WTC11 (cell line): ENCODE measurements at regions not wholly inside any gene's neighbourhood (a gene's known extent, or its start where the extent isn't known, plus 50 kb on each side); places are given as distances from the start of the nearest gene placed in this dataset.

Experiments used
- ATAC-seq: fragments of 200-7000 bp; cut with Tn5 transposase; 2 replicates; pipeline ENCODE4 v1.10.0; 2021; ENCODE audit warnings: mild to moderate bottlenecking, moderate library complexity
- CTCF ChIA-PET: fragments of 300-600 bp; sonication (Branson Sonifier 250); formaldehyde crosslinking; loops from one replicate; lab custom pipeline; 2021; ENCODE audit warnings: antibody characterized with exemption; lab: Charles Lee
- POLR2A ChIA-PET: fragments of 350-600 bp; sonication (Branson Sonifier 250); formaldehyde crosslinking; loops from one replicate; lab custom pipeline; 2021; ENCODE audit warnings: antibody characterized with exemption; lab: Charles Lee
- DNase-seq: peaks from one replicate; pipeline ENCODE4 v3.0.0; 2021; ENCODE audit warnings: low spot score
- H3K27ac Mint-ChIP-seq: 2 replicates; pipeline ENCODE4 v1.8.0; 2021; ENCODE audit warnings: mixed read lengths
- H3K27me3 Mint-ChIP-seq: 2 replicates; pipeline ENCODE4 v1.8.0; 2021; ENCODE audit warnings: low read depth, mild to moderate bottlenecking, moderate library complexity, mixed read lengths
- H3K36me3 Mint-ChIP-seq: 2 replicates; pipeline ENCODE4 v1.8.0; 2021; ENCODE audit warnings: mixed read lengths
- H3K4me1 Mint-ChIP-seq: 2 replicates; pipeline ENCODE4 v1.8.0; 2022; ENCODE audit warnings: mixed read lengths
- H3K4me3 Mint-ChIP-seq: 2 replicates; pipeline ENCODE4 v1.8.0; 2021; ENCODE audit warnings: mild to moderate bottlenecking, moderate library complexity, mixed read lengths
- H3K9me3 Mint-ChIP-seq: 2 replicates; pipeline ENCODE4 v1.8.0; 2021; ENCODE audit warnings: mixed read lengths
- ATF1 ChIP-seq: sonication (generic); formaldehyde crosslinking; IDR thresholded peaks from 2 replicates; pipeline ENCODE4 v1.8.1; 2023; ENCODE audit warnings: mild to moderate bottlenecking, moderate library complexity, missing genetic modification reagents
- CREB1 ChIP-seq: sonication (generic); formaldehyde crosslinking; IDR thresholded peaks from 2 replicates; pipeline ENCODE4 v1.8.0; 2023; ENCODE audit warnings: mild to moderate bottlenecking, missing genetic modification reagents
- ESRRA ChIP-seq: sonication (generic); formaldehyde crosslinking; IDR thresholded peaks from 2 replicates; pipeline ENCODE4 v1.8.1; 2022; ENCODE audit warnings: mild to moderate bottlenecking, missing genetic modification reagents, borderline replicate concordance
- ETV6 ChIP-seq: sonication (generic); formaldehyde crosslinking; IDR thresholded peaks from 2 replicates; pipeline ENCODE4 v1.8.1; 2022; ENCODE audit warnings: mild to moderate bottlenecking, missing genetic modification reagents
- HMGA2 ChIP-seq: fragments of 250-450 bp; sonication (Bioruptor Pico); IDR thresholded peaks from 2 replicates; pipeline ENCODE4 v1.4.0; 2021; ENCODE audit warnings: mild to moderate bottlenecking, moderate library complexity
- MYBL2 ChIP-seq: sonication (generic); formaldehyde crosslinking; IDR thresholded peaks from 2 replicates; pipeline ENCODE4 v1.8.1; 2023; ENCODE audit warnings: mild to moderate bottlenecking, moderate library complexity, missing genetic modification reagents
- NFYB ChIP-seq: sonication (generic); formaldehyde crosslinking; conservative IDR thresholded peaks from 2 replicates; pipeline ENCODE4 v1.8.0; 2022; ENCODE audit warnings: low read depth, missing genetic modification reagents
- SMAD4 ChIP-seq: sonication (generic); formaldehyde crosslinking; IDR thresholded peaks from 2 replicates; pipeline ENCODE4 v1.8.0; 2022; ENCODE audit warnings: mild to moderate bottlenecking, missing genetic modification reagents
- SOX15 ChIP-seq: fragments of 250-450 bp; sonication (Bioruptor Pico); IDR thresholded peaks from 2 replicates; pipeline ENCODE4 v1.9.0; 2021; ENCODE audit warnings: mild to moderate bottlenecking
- TCF7 ChIP-seq: sonication (generic); formaldehyde crosslinking; IDR thresholded peaks from 2 replicates; pipeline ENCODE4 v1.8.0; 2022; ENCODE audit warnings: mild to moderate bottlenecking, low read depth, missing genetic modification reagents, moderate library complexity
- TEAD1 ChIP-seq: sonication (generic); formaldehyde crosslinking; IDR thresholded peaks from 2 replicates; pipeline ENCODE4 v1.8.0; 2022; ENCODE audit warnings: mild to moderate bottlenecking, missing genetic modification reagents
- ZNF219 ChIP-seq: sonication (generic); formaldehyde crosslinking; IDR thresholded peaks from 2 replicates; pipeline ENCODE4 v1.8.0; 2023; ENCODE audit warnings: missing genetic modification reagents, mild to moderate bottlenecking, borderline replicate concordance
- ZNF671 ChIP-seq: fragments of 250-450 bp; sonication (Bioruptor Pico); IDR thresholded peaks from 2 replicates; pipeline ENCODE4 v1.8.0; 2021; ENCODE audit warnings: mild to moderate bottlenecking
- TF ChIP-seq, protein P1 (sequence below): sonication (generic); formaldehyde crosslinking; IDR thresholded peaks from 2 replicates; pipeline ENCODE4 v1.8.0; 2023; ENCODE audit warnings: missing genetic modification reagents
- TF ChIP-seq, protein P2 (sequence below): sonication (generic); formaldehyde crosslinking; IDR thresholded peaks from 2 replicates; pipeline ENCODE4 v1.8.1; 2023; ENCODE audit warnings: mild to moderate bottlenecking, missing genetic modification reagents, moderate library complexity
- TF ChIP-seq, protein P3 (sequence below): sonication (generic); formaldehyde crosslinking; IDR thresholded peaks from 2 replicates; pipeline ENCODE4 v1.8.1; 2023; ENCODE audit warnings: mild to moderate bottlenecking, missing genetic modification reagents
- TF ChIP-seq, protein P4 (sequence below): fragments of 250-450 bp; sonication (Bioruptor Pico); IDR thresholded peaks from 2 replicates; pipeline ENCODE4 v2.1.2; 2022; ENCODE audit warnings: mild to moderate bottlenecking, moderate library complexity
- TF ChIP-seq, protein P5 (sequence below): sonication (generic); formaldehyde crosslinking; IDR thresholded peaks from 2 replicates; pipeline ENCODE4 v1.8.1; 2022; ENCODE audit warnings: mild to moderate bottlenecking, missing genetic modification reagents, moderate library complexity, borderline replicate concordance
- TF ChIP-seq, protein P6 (sequence below): fragments of 250-450 bp; sonication (Bioruptor Pico); conservative IDR thresholded peaks from 2 replicates; pipeline ENCODE4 v1.9.0; 2021; ENCODE audit warnings: mild to moderate bottlenecking
- TF ChIP-seq, protein P7 (sequence below): sonication (generic); formaldehyde crosslinking; conservative IDR thresholded peaks from 2 replicates; pipeline ENCODE4 v1.8.1; 2022; ENCODE audit warnings: mild to moderate bottlenecking, missing genetic modification reagents

DNA sequence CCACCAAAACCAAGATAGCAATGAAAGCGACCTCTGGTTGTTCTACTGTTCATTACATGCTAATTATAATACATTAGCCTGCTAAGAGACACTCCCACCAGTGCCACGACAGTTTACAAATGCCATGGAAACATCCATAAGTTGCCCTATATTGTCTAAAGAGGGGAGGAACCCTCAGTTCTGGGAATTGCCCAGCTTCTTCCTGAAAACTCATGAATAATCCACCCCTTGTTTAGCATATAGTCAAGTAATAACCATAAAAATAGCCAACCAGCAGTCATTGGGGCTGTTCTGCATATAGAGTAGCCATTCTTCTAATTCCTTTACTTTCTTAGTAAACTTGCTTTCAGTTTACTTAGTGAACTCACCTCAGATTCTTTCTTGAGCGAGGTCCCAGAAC is 189.8 kb upstream of the SOX11 start (continued):
- TF ChIP-seq, protein P1, sequence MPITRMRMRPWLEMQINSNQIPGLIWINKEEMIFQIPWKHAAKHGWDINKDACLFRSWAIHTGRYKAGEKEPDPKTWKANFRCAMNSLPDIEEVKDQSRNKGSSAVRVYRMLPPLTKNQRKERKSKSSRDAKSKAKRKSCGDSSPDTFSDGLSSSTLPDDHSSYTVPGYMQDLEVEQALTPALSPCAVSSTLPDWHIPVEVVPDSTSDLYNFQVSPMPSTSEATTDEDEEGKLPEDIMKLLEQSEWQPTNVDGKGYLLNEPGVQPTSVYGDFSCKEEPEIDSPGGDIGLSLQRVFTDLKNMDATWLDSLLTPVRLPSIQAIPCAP (CRISPR knock-in tag): no peak
- TF ChIP-seq ETV6 (CRISPR knock-in tag) (no peak), SMAD4 (no peak), MYBL2 (CRISPR knock-in tag) (no peak), TEAD1 (CRISPR knock-in tag) (no peak), HMGA2 (no peak), ZNF219 (CRISPR knock-in tag) (no peak)
- TF ChIP-seq, protein P2, sequence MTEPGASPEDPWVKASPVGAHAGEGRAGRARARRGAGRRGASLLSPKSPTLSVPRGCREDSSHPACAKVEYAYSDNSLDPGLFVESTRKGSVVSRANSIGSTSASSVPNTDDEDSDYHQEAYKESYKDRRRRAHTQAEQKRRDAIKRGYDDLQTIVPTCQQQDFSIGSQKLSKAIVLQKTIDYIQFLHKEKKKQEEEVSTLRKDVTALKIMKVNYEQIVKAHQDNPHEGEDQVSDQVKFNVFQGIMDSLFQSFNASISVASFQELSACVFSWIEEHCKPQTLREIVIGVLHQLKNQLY: no peak
- TF ChIP-seq, protein P3, sequence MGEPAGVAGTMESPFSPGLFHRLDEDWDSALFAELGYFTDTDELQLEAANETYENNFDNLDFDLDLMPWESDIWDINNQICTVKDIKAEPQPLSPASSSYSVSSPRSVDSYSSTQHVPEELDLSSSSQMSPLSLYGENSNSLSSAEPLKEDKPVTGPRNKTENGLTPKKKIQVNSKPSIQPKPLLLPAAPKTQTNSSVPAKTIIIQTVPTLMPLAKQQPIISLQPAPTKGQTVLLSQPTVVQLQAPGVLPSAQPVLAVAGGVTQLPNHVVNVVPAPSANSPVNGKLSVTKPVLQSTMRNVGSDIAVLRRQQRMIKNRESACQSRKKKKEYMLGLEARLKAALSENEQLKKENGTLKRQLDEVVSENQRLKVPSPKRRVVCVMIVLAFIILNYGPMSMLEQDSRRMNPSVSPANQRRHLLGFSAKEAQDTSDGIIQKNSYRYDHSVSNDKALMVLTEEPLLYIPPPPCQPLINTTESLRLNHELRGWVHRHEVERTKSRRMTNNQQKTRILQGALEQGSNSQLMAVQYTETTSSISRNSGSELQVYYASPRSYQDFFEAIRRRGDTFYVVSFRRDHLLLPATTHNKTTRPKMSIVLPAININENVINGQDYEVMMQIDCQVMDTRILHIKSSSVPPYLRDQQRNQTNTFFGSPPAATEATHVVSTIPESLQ (CRISPR knock-in tag): no peak
- TF ChIP-seq, protein P4, sequence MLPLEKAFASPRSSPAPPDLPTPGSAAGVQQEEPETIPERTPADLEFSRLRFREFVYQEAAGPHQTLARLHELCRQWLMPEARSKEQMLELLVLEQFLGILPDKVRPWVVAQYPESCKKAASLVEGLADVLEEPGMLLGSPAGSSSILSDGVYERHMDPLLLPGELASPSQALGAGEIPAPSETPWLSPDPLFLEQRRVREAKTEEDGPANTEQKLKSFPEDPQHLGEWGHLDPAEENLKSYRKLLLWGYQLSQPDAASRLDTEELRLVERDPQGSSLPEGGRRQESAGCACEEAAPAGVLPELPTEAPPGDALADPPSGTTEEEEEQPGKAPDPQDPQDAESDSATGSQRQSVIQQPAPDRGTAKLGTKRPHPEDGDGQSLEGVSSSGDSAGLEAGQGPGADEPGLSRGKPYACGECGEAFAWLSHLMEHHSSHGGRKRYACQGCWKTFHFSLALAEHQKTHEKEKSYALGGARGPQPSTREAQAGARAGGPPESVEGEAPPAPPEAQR: no peak
- TF ChIP-seq, protein P5, sequence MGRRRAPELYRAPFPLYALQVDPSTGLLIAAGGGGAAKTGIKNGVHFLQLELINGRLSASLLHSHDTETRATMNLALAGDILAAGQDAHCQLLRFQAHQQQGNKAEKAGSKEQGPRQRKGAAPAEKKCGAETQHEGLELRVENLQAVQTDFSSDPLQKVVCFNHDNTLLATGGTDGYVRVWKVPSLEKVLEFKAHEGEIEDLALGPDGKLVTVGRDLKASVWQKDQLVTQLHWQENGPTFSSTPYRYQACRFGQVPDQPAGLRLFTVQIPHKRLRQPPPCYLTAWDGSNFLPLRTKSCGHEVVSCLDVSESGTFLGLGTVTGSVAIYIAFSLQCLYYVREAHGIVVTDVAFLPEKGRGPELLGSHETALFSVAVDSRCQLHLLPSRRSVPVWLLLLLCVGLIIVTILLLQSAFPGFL: no peak
- TF ChIP-seq, protein P6, sequence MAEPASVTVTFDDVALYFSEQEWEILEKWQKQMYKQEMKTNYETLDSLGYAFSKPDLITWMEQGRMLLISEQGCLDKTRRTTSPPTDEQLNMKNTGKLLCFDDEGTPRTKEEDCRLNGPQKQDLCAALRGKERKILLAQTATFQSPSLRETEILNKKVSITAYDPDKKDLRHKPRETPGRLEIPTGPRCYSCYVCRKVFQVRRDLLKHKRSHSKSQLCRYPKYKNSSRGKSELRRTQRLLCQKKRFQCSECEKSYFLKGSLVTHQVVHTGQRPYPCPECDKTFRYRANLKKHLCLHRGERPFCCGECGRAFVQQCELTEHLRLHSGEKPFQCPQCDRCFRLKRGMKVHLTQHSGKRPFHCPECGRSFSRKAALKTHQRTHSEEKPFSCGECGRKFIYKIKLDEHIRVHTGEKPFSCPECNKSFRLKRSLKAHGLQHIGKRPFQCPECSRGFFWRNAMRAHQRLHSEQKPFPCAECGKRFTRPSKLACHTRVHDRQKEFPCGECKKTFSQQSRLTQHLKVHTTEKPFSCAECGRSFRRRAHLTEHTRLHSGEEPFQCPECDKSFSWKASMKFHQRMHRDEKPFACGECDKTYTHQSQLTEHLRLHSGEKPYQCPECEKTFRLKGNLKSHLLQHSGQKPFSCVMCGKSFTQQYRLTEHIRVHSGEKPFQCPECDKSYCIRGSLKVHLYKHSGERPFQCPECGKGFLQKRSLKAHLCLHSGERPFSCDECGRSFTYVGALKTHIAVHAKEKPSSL (CRISPR knock-in tag): no peak

DNA sequence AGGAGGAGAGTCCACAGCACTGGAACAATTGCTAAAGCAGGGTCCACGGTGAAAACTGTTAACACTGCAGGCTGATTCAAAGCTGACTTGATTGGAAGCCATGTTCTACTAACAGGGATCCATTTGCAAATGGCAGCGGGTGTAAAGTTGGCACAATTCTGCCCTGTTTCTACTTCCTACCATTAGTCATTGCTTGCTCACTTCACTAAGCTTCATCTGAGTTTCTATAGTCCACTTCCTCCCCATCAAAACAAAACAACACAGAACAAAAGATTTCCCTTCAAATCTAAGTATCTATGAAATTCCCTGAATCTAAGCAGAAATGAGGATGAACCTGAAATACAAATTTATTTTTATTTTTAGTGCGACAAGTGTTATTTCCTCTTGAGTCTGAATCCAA is 187.4 kb upstream of the SOX11 start:
- DNase-seq (no peak), ATAC-seq (no peak)
- no peaks in the 10 kb centered on the region for H3K27me3 Mint-ChIP-seq
- CTCF ChIA-PET: no interaction called here
- peaks cover 61% of the 10 kb centered on the region for H3K36me3 Mint-ChIP-seq
- TF ChIP-seq, protein P7, sequence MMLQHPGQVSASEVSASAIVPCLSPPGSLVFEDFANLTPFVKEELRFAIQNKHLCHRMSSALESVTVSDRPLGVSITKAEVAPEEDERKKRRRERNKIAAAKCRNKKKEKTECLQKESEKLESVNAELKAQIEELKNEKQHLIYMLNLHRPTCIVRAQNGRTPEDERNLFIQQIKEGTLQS (CRISPR knock-in tag): no peak
- TF ChIP-seq CREB1 (CRISPR knock-in tag): no peak
- no peak for TF ChIP-seq TEAD1 (CRISPR knock-in tag)
- no peak for TF ChIP-seq ATF1 (CRISPR knock-in tag)
- TF ChIP-seq TCF7: no peak
- TF ChIP-seq NFYB: no peak
- TF ChIP-seq SOX15 (CRISPR knock-in tag): no peak
- no peak for TF ChIP-seq ESRRA (CRISPR knock-in tag)
- TF ChIP-seq ZNF671: no peak
- no peak for TF ChIP-seq HMGA2
- no peak overlapping the region for H3K27ac Mint-ChIP-seq
- H3K4me3 Mint-ChIP-seq: no peak overlapping the region
- no peaks in the 10 kb centered on the region for H3K4me1 Mint-ChIP-seq
- peaks cover 73% of the 10 kb centered on the region for H3K9me3 Mint-ChIP-seq
- POLR2A ChIA-PET: no interaction called here
